T-cell (primary cell): ENCODE measurements at regions not wholly inside any gene's neighbourhood (a gene's known extent, or its start where the extent isn't known, plus 50 kb on each side); places are given as distances from the start of the nearest gene placed in this dataset.

Experiments used
- ATAC-seq, 4 experiments: fragments of 200-7000 bp in 3 of 4; fragments of 150-1000 bp in 1 of 4; cut with Tn5 transposase; replicated peaks in 1 of 4; 1 replicate in 3 of 4; 2 replicates in 1 of 4; pipeline ENCODE4 v1.10.0; 2021; ENCODE audit warnings: moderate library complexity in 3 of 4, mild to moderate bottlenecking in 2 of 4, moderate number of reproducible peaks in 1 of 4
- CTCF ChIA-PET, 2 donors: fragments of 300-600 bp; sonication (Branson Sonifier 250); formaldehyde crosslinking; loops; one replicate each; lab custom pipeline; 2022; ENCODE audit warnings: antibody characterized with exemption in 2 of 2; lab: Charles Lee
- POLR2A ChIA-PET, 2 donors: fragments of 300-600 bp; sonication (Branson Sonifier 250); formaldehyde crosslinking; loops; one replicate each; lab custom pipeline; 2022; ENCODE audit warnings: antibody characterized with exemption in 2 of 2; lab: Charles Lee
- DNase-seq, 35 experiments: peaks; one replicate each; pipeline versions ENCODE4 v3.0.0 to v3.0.0-alpha.2; 2013 to 2023
- H3K27ac ChIP-seq: one replicate; pipeline ENCODE4 v1.5.1; 2013; ENCODE audit warnings: low read length
- H3K27me3 ChIP-seq, 2 experiments: replicated peaks in 1 of 2; 1 replicate in 1 of 2; 2 replicates in 1 of 2; pipeline versions ENCODE4 v1.6.1 to v1.7.0; 2013; ENCODE audit warnings: low read length in 1 of 2, mixed read lengths in 1 of 2; ENCODE audit not compliant: control insufficient read depth in 2 of 2, insufficient read depth in 2 of 2; ENCODE audit errors: extremely low read depth in 1 of 2
- H3K36me3 ChIP-seq, 2 donors: 1 replicate in 1 of 2; 2 replicates in 1 of 2; pipeline versions ENCODE4 v1.6.1 to v1.7.0; 2013; ENCODE audit warnings: low read length in 1 of 2; ENCODE audit not compliant: control insufficient read depth in 2 of 2, insufficient read depth in 1 of 2; ENCODE audit errors: extremely low read depth in 1 of 2
- H3K4me1 ChIP-seq, 2 experiments: 1 replicate in 1 of 2; 2 replicates in 1 of 2; pipeline versions ENCODE4 v1.6.1 to v1.7.0; 2013; ENCODE audit warnings: low read length in 2 of 2, mixed read lengths in 1 of 2; ENCODE audit not compliant: insufficient read depth in 2 of 2, control insufficient read depth in 1 of 2; ENCODE audit errors: extremely low read depth in 1 of 2
- H3K4me3 ChIP-seq, 2 donors: 1 replicate in 1 of 2; 2 replicates in 1 of 2; pipeline versions ENCODE4 v1.5.1 to v1.7.0; 2013; ENCODE audit warnings: mild to moderate bottlenecking in 2 of 2, low read length in 1 of 2, moderate library complexity in 1 of 2; ENCODE audit not compliant: control insufficient read depth in 1 of 2; ENCODE audit errors: extremely low read depth in 1 of 2
- H3K9me3 ChIP-seq: 2 replicates; pipeline ENCODE4 v1.7.0; 2013
- H3K27ac Mint-ChIP-seq, 2 donors: one replicate each; pipeline ENCODE4 v1.8.0; 2020 to 2021; ENCODE audit warnings: mild to moderate bottlenecking in 2 of 2, mixed read lengths in 2 of 2
- H3K27me3 Mint-ChIP-seq, 2 donors: one replicate each; pipeline ENCODE4 v1.8.0; 2021 to 2022; ENCODE audit warnings: mixed read lengths in 2 of 2
- H3K36me3 Mint-ChIP-seq: one replicate; pipeline ENCODE4 v1.8.0; 2021; ENCODE audit warnings: mixed read lengths
- H3K4me1 Mint-ChIP-seq, 3 donors: one replicate each; pipeline ENCODE4 v1.8.0; 2020 to 2022; ENCODE audit warnings: mixed read lengths in 3 of 3, mild to moderate bottlenecking in 1 of 3
- H3K4me3 Mint-ChIP-seq, 3 donors: one replicate each; pipeline ENCODE4 v1.8.0; 2020 to 2022; ENCODE audit warnings: mild to moderate bottlenecking in 3 of 3, mixed read lengths in 3 of 3, moderate library complexity in 3 of 3
- H3K9me3 Mint-ChIP-seq, 3 donors: one replicate each; pipeline ENCODE4 v1.8.0; 2020 to 2022; ENCODE audit warnings: mixed read lengths in 3 of 3
- WGBS: methylation state at CpG from one replicate; pipeline ENCODE4 v1.1.5; 2013; ENCODE audit warnings: missing lambda C conversion rate; ENCODE audit not compliant: insufficient coverage; 5-methylcytosine and 5-hydroxymethylcytosine counted together

DNA sequence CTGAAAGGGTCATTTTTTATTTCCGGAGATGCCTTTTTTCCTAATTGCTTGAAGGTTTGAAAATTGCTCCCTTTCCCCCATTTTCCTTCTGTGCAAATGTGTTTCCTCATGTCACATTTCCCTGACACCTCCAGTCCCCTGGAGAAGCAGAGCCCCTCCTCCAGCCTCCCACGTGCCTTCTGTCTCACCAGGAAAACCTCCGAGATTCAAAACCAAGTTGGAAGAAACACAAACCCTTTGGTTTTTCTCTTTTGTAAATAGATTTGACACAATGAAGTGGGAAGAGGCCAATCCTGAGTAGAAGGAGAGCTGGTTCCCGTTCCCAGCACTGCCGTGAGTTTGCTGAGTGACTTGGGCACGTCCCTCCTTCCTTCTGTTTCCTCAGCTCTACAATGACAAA lies 125.4 kb upstream of the MYCN start:
- Histone ChIP-seq H3K9me3 (no peaks in the 10 kb centered on the region), H3K4me3 (no peak overlapping the region), H3K27me3 (peaks cover 0 to 19% of the 10 kb centered on the region in 2 experiments), H3K36me3 (no peaks in the 10 kb centered on the region), H3K4me1 (no peaks in the 10 kb centered on the region), H3K27ac (no peak overlapping the region)
- no peaks in the 10 kb centered on the region for H3K9me3 Mint-ChIP-seq
- H3K4me1 Mint-ChIP-seq, result no peaks in the 10 kb centered on the region
- no peak for ATAC-seq
- no peaks in the 10 kb centered on the region for H3K36me3 Mint-ChIP-seq
- POLR2A ChIA-PET, result no interaction called here
- H3K27ac Mint-ChIP-seq, result no peak overlapping the region
- DNase-seq, result no peak
- CTCF ChIA-PET, result no interaction called here
- H3K4me3 Mint-ChIP-seq, result no peak overlapping the region
- peaks cover 12 to 24% of the 10 kb centered on the region in 2 donors for H3K27me3 Mint-ChIP-seq
- WGBS, result 43% methylated on average over 1 of the region's 6 CpGs

DNA sequence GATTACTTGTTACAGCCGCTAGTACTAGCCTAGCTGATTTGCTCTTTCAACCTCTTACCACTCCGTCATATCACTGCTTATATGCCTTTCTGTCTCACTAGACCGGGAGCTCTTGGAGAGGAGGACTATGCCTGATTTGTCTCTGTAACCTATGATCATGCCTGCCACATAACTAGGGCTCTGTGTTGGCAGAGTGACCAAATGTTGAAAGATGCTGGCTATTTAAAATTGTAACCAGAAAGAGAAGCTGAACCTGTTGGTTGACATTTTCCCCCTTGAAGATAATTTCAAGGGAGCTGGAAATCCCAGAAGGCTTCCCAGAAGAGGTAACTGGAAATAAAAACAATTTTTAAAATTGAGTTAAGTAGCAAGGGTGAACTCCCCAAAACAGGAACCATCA lies 124.1 kb upstream of the MYCN start:
- Mint-ChIP-seq H3K4me3 (no peak overlapping the region), H3K27ac (no peak overlapping the region), H3K4me1 (no peaks in the 10 kb centered on the region), H3K27me3 (peaks cover 18 to 30% of the 10 kb centered on the region in 2 donors), H3K36me3 (no peaks in the 10 kb centered on the region), H3K9me3 (no peaks in the 10 kb centered on the region)
- H3K4me3 ChIP-seq, result no peak overlapping the region
- ATAC-seq (no peak), DNase-seq (no peak)
- POLR2A ChIA-PET, result interaction anchor here in 1 of 2 donors (0.6 kb wide), 1 partner anchor 84 kb away, joined by 3 read pairs; no protein-coding TSS in a partner anchor
- H3K36me3 ChIP-seq, result no peaks in the 10 kb centered on the region
- peaks cover 0 to 19% of the 10 kb centered on the region in 2 experiments for H3K27me3 ChIP-seq
- CTCF ChIA-PET, result interaction anchor here in 1 of 2 donors (0.7 kb wide), 1 partner anchor 598 kb away, joined by 3 read pairs; no protein-coding TSS in a partner anchor
- H3K9me3 ChIP-seq, result no peaks in the 10 kb centered on the region
- 67% methylated on average over 1 of the region's 3 CpGs for WGBS
- H3K4me1 ChIP-seq, result no peaks in the 10 kb centered on the region
- no peak overlapping the region for H3K27ac ChIP-seq

DNA sequence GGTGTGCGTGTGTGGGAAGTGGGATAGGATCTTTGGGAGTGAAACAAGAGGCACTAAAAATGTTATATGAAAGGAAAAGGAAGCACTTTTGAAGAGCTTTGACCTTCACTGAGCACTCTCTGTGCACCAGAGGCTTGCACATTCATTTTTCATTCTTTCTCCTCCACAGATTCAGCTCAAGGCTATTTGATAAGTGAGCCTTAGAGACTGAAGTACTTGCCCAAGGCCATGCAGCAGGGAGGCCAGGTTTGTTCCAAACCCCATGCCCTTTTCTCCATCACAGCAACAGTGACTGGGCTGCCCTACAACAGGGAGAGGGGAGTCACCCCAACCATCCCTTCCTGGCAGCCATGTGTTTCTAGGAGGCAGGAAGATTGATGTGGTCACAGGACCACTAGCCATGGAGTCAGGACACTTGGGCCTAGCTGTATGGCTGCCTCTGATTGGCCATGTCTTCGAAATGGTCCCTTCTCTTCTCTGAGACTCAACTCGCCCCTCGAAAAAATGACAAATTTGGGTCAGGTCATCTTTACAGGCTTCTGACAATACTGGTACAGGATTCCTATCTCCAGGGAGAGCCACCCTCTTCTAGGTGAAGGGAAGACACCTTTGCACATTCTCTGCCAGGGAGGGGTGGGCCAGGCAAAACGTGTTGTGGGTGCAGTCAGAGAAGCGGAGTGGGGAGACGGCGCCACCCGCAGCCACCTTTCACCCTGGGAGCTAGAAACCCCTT lies 123.5 kb upstream of the MYCN start:
- Histone ChIP-seq H3K36me3 (no peaks in the 10 kb centered on the region), H3K4me1 (no peaks in the 10 kb centered on the region), H3K27me3 (peaks cover 0 to 19% of the 10 kb centered on the region in 2 experiments), H3K4me3 (no peak overlapping the region), H3K27ac (no peak overlapping the region), H3K9me3 (no peaks in the 10 kb centered on the region)
- no peak overlapping the region for H3K4me3 Mint-ChIP-seq
- H3K36me3 Mint-ChIP-seq, result no peaks in the 10 kb centered on the region
- ATAC-seq, result no peak
- ChIA-PET CTCF (interaction anchor here in 1 of 2 donors (0.7 kb wide), 1 partner anchor 597 kb away, joined by 3 read pairs; no protein-coding TSS in a partner anchor), POLR2A (interaction anchor here in 1 of 2 donors (0.6 kb wide), 1 partner anchor 83 kb away, joined by 3 read pairs; no protein-coding TSS in a partner anchor)
- WGBS, result 88% methylated on average over 8 of the region's 9 CpGs
- peaks cover 18 to 30% of the 10 kb centered on the region in 2 donors for H3K27me3 Mint-ChIP-seq
- H3K9me3 Mint-ChIP-seq, result no peaks in the 10 kb centered on the region
- DNase-seq, result no peak
- H3K4me1 Mint-ChIP-seq, result no peaks in the 10 kb centered on the region
- H3K27ac Mint-ChIP-seq, result no peak overlapping the region

DNA sequence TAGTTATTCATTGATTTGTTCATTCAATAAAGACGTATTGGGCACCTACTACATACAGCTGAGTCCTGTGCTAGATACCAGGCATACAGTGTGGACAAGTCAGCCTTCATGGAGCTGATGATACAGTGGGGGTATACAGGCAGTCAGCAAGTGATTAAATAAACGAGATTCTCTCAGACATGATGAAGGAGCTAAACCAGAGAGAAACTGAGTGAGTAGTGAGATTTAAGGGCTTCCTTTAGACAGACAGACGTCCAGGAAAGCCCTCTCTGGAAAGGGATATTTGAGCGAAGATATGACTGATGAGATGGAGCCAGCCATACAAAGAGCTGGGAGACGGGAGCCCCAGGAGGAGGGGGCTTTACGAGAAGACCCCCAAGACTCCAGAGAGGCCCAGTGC lies 122.6 kb upstream of the MYCN start:
- no peak overlapping the region for H3K27ac ChIP-seq
- Mint-ChIP-seq H3K9me3 (no peaks in the 10 kb centered on the region), H3K4me3 (no peak overlapping the region), H3K36me3 (no peaks in the 10 kb centered on the region), H3K27ac (no peak overlapping the region), H3K4me1 (no peaks in the 10 kb centered on the region), H3K27me3 (peaks cover 18 to 30% of the 10 kb centered on the region in 2 donors)
- H3K36me3 ChIP-seq, result no peaks in the 10 kb centered on the region
- ChIA-PET POLR2A (no interaction called here), CTCF (no interaction called here)
- H3K4me1 ChIP-seq, result no peaks in the 10 kb centered on the region
- DNase-seq (no peak), ATAC-seq (no peak)
- 13% methylated on average over 3 of the region's 6 CpGs for WGBS
- peaks cover 0 to 19% of the 10 kb centered on the region in 2 experiments for H3K27me3 ChIP-seq
- no peaks in the 10 kb centered on the region for H3K9me3 ChIP-seq
- H3K4me3 ChIP-seq, result no peak overlapping the region

DNA sequence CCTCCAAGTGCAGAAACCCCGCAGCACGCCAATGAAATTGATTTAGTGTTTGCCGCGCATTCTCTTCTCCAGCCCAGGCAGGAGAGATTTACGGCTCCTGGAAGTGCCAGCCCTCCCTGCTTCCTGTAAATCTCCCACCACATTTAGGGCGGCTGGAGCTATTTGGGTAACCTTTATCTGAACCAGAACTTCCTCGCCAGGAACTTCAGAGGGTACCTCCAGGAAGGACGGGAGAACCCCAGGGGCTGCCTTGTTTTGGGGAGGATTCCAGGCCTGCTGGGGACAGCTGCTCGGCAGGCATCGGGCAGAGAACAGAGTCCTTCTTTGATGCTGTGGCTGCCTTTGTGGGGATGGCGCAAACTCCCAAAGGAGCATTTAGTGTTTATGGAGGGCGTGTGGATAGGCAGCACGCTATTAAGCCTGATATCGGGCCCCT lies 122.0 kb upstream of the MYCN start:
- no peaks in the 10 kb centered on the region for H3K9me3 ChIP-seq
- POLR2A ChIA-PET, result no interaction called here
- no peak overlapping the region for H3K27ac Mint-ChIP-seq
- no peaks in the 10 kb centered on the region for H3K9me3 Mint-ChIP-seq
- no peak overlapping the region for H3K4me3 ChIP-seq
- no peaks in the 10 kb centered on the region for H3K4me1 ChIP-seq
- H3K4me3 Mint-ChIP-seq, result no peak overlapping the region
- WGBS, result 34% methylated on average over 10 of the region's 14 CpGs
- DNase-seq (no peak), ATAC-seq (no peak)
- CTCF ChIA-PET, result no interaction called here
- H3K36me3 ChIP-seq, result no peaks in the 10 kb centered on the region
- no peaks in the 10 kb centered on the region for H3K36me3 Mint-ChIP-seq
- peaks cover 0 to 19% of the 10 kb centered on the region in 2 experiments for H3K27me3 ChIP-seq
- H3K4me1 Mint-ChIP-seq, result no peaks in the 10 kb centered on the region
- H3K27ac ChIP-seq, result no peak overlapping the region
- peaks cover 18 to 30% of the 10 kb centered on the region in 2 donors for H3K27me3 Mint-ChIP-seq

DNA sequence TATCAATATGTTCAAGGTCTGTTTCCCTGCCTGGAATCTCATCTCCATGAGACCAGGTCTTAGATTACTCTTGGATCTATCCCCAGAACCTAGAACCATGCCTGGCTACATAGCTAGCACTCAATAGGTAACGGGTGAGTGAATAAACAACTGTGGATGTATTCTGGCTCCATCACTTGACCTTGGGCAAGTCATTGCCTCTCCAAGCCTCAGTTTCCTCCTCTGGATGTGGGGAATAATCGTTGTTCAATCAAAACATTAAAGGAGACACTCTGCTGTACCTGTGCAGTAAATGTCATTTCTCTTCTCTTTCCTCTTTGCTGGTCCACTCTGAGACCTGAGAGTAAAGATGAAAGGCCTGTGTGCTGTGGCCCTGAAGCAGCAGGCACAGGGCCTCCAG lies 121.5 kb upstream of the MYCN start:
- WGBS, result 50% methylated on average over 1 of the region's 2 CpGs
- Mint-ChIP-seq H3K9me3 (no peaks in the 10 kb centered on the region), H3K27me3 (peaks cover 18 to 30% of the 10 kb centered on the region in 2 donors), H3K27ac (no peak overlapping the region), H3K36me3 (no peaks in the 10 kb centered on the region), H3K4me1 (no peaks in the 10 kb centered on the region), H3K4me3 (no peak overlapping the region)
- no peak for DNase-seq
- H3K4me3 ChIP-seq, result no peak overlapping the region
- H3K27me3 ChIP-seq, result peaks cover 0 to 19% of the 10 kb centered on the region in 2 experiments
- H3K36me3 ChIP-seq, result no peaks in the 10 kb centered on the region
- ChIA-PET CTCF (no interaction called here), POLR2A (no interaction called here)
- H3K4me1 ChIP-seq, result no peaks in the 10 kb centered on the region
- no peak overlapping the region for H3K27ac ChIP-seq
- H3K9me3 ChIP-seq, result no peaks in the 10 kb centered on the region
- no peak for ATAC-seq
